ENCODE measurements at regions not wholly inside any gene's neighbourhood (a gene's known extent, or its start where the extent isn't known, plus 50 kb on each side); places are given as distances from the start of the nearest gene placed in this dataset.
A peak's percentile ranks its signal among the peaks of the same experiment; 100 is the strongest.
"Not testable (repeated sequence)": the region's sequence is repeated elsewhere in the genome, so short reads cannot be mapped to it uniquely, and the experiment has no call there.

DNA sequence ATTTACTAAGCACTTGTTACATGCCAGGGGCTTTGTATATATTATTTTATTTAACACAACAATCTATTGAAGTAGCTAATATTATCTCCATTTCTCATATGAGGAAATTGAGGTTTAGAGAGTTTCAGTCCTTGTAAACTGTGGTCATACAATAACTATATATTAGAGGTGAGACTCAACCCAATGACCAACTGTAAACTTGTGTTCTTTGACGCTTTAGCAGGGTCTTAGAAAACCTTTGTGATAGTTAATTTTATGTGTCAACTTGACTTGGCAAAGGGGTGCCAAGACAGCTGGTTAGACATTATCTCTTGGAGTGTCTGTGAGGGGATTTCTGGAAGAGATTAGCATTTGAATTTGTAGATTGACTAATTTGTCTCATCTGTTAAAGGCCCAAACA is 252.4 kb upstream of the B3GALT2 start:
- no peak for DNase-seq

DNA sequence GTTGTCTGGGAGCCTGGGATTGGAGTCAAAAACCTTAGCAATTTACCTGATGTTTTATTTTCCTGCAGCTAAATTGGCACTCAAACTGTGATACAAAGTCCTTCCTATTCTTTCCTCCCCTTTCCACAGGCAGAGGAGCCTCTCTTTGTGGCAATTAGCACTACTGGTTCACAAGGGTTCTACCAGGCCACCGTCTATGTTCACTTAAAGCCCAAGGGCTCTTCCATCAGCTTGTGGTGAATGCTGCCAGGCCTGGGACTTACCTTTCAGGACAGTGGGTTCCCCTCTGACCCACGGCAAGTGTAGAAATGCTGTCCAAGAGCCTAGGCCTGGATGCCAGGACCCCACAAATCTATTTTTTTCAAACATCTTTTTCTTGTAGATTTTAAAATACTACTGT is 251.9 kb upstream of the B3GALT2 start:
- DNase-seq = no peak

DNA sequence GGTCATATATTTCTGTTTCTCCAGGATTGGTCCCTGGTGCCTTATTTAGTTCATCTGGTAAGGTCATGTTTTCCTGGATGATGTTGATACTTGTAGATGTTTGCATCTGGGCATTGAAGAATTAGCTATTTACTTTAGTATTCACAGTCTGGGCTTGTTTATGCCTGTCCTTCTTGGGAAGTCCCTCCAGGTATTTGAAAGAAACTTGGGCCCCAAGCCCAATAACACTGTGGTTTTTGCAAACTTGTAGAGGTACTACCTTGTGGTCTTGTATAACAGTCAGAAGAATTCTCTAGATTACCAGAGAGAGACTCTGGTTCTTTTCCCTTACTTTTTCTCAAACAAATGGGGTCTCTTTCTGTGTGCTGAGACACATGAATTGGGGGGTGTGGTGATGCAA is 251.4 kb upstream of the B3GALT2 start:
- DNase-seq = no peak

DNA sequence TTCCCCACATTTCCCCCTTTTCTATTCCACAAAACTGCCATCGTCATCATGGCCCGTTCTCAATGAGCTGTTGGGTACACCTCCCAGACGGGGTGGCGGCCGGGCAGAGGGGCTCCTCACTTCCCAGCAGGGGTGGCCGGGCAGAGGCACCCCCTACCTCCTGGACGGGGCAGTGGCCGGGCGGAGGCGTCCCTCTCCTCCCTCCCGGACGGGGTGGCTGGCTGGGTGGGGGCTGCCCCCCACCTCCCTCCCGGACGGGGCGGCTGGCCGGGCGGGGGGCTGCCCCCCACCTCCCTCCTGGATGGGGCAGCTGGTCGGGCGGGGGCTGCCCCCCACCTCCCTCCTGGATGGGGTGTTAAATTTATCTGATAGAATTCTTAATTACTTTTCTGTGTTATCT is 250.9 kb upstream of the B3GALT2 start:
- DNase-seq = not testable (repeated sequence)

DNA sequence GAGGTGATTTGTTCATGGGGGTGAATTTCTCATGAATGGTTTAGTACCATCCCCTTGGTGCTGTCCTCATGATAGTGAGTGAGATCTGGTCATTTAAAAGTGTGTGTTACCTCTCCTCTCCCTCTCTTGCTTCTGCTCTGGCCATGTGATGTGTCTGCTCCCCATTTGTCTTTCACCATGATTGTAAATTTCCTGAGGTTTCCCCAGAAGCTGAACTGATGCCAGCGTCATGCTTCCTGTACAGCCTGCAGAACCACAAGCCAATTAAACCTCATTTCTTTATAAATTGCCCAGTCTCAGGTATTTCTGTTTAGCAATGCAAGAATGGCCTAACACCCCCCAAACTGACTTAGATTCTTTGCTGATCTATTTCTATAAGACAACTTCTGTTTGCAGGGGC is 249.4 kb upstream of the B3GALT2 start:
- no peak for DNase-seq

DNA sequence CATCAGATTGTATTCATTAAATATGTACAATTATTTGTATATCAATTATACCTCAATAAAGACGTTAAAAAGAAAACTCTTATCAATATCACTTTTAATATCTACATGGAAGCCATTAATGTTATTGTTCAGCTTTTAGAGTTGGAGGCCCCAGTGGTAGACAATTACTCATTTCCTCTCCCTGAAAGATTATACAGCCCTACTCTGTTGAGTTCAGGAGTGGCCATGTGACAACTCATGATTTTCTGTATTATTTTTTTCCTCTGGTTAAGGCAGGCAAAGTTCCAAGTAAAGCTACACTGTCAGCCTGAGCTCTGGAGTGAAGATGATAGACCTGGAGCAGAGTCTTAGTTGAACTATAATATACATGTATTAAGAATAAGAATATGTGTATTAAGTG is 247.9 kb upstream of the B3GALT2 start:
- no peak for DNase-seq

DNA sequence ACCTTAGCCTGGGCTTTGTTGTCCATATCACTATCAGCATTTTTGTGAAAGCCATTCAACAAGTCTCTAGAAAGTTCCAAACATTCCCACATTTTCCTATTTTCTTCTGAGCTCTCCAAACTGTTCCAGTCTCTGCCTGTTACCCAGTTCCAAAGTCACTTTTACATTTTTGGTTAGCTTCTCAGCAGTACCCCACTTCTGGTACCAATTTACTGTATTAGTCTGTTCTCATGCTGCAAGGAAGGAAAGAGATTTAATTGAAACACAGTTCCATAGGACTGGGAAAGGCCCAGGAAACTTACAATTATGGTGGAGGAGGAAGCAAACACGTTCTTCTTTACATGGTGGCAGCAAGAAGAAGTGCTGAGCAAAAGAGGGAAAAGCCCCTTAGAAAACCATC is 247.2 kb upstream of the B3GALT2 start:
- no peak for DNase-seq

DNA sequence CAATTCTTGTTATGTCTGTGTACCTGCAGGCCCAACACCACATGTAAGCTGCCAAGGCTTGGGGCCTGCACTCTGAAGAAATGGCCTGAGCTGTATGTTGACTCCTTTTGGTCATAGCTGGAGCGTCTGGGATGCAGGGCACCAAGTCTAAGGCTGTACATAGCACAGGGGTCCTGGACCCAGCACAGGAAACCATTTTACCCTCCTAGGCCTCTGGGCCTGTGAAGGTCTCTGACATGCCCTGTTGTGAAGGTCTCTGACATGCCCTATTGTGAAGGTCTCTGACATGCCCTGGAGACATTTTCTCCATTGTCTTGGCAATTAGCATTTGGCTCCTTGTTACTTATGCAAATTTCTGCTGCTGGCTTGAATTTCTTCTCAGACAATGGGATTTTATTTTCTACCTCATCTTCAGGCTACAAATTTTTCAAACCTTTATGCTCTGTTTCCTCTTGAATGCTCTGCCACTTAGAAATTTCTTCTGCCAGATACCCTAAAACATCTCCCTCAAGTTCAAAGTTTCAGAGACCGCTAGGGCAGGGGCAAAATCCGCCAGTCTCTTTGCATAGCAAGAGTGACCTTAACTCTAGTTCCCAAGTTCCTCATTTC is 246.7 kb upstream of the B3GALT2 start:
- DNase-seq = no peak

DNA sequence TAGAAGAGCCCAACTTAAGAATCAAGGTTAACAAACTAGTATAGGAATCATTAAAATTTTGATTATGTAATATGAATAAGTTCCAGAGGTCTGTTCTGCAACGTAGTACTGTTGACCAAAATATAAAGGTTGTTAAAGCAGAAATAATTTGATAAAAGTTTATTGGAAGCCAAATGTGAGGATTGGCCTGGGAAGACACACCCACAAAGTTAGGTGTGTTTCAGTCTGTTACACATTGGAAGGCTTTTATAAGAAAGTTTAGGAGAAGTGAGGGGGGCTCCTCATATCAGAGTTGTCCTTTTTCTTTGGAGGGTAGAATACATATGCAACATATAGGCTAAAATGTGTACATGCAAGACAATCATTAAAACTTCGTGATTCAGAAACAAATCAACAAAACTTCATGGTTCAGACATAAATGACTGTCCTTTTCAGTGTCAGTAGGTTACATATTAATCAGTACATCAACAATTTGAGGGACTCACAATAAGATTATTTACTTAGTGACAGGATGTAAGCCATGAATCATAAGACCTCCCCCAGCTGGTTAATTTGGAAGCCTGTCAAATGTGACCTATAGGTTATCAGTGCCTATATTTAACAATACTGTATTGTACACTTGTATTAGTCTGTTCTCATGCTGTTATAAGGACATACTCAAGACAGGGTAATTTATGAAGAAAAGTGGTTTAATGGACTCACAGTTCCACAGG is 245.0 kb upstream of the B3GALT2 start:
- no peak for DNase-seq

DNA sequence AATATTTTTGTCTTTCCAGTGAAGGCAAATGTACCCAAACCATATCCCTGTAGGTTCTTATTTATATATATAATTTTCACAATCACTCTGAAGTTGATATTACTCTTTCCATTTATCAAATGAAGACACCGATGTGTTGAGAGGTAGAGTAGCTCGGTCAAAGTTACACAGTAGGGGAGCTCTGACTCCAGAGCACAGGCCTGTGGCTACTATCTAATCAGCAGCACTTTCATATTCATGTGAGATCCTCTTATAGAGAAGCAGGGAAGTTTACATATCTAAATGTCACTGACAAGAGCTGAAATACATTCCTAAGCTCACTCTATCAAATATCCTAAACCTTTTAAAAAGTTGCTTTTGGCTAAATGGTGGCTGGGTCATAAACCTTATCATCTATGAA is 241.1 kb upstream of the B3GALT2 start:
- no peak for DNase-seq

DNA sequence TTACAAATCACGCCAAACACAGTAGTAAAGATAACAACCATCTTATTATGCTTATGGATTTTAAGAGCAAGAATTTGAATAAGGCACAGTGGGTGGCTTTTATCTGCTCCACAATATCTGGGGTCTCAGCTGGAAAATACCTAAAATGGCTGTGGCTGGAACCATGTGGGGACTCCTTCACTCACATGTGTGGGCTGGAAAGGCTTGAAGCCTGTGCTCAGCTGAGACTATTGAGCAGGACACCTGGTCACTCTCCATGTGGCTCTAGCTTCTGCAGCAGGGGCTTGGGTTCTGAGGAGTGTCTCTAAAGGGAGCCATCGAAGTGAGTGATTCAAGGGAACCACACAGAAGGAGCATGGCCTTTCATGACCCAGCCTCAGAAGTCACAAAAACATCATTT is 239.6 kb upstream of the B3GALT2 start:
- DNase-seq = no peak

DNA sequence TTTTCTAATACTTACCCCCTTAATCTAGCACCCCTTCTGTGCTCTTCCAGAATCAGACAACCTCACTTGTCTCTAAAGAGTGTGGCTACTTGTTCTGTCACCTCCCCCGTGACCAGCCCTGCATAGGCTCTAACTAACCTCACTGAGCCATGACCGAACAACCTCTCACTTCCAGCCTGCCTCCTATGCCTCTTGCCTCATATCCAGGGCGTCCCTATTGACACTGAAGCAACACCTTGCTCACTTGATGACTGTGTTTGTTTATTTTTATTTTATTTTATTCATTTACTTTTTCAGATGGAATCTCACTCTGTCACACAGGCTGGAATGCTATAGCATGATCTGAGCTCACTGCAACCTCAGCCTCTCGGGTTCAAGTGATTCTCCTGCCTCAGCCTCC is 235.1 kb upstream of the B3GALT2 start:
- DNase-seq = no peak

DNA sequence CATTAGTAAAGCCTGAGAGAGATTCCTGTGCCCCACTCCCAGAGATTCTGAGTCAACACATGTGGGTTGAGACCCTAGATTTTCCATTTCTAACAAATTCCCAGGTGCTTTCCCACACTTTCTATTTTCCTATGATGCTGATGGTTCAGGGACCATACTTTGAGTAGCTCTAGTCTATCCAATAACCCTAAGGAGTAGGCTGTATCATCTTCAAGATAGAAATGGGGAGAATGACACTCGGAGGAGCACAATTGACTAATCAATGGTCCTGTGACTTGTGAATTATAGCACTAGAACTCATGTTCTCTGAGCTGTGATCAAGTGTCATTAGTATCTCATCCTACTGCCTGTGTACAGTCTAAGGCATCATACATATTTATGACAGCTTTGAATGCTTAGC is 232.9 kb upstream of the B3GALT2 start:
- no peak for DNase-seq

DNA sequence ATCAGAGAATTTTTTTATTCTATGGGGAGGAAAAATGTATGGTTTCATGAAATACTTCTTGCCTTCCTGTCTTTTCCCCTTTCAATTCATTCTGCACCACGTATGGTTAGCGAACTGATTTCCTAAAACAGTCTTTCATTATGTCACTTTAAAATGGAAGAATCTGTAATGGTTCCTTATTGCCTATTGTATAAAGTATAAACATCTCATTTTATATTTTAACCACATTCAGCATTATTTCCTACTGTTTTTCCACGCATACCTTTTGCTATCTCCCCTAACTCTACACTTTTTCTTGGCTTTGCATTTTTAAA is 232.3 kb upstream of the B3GALT2 start:
- DNase-seq = no peak

DNA sequence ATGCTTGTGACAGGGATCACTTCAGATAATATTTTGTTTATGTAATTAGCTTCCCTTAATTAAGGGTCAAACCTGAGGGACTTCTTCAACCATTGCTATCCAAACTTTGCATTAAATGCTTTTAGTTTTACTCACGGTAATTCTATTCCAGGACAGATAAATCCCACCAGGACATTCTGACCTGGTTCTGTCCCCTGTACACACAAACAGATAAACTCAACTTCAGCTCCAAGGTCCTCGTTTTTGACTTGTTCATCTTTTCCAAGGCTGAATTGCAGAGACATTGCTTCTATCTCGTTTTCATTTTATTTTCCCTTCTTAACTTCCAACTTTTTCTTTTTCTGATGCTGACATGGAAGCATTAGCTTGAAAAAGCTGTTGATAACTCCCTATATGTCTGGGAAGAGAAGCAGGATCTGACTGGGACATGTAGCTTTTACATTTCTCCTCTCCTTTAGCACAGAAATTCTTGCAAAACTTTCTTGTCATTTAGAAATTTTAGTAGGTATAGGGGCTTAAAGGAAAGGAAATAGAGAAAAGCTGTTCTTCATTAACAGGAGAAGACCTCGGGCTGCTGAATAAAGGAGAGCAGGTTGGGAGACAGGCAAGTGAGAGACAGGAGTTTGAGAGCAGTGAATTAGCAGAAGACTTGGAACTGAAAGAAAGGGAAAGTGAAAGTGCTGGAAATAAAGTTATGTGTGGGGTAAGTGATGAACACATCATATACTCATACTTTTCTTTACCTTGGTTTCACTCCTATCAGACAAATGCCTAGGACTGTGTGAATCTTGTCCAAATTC is 231.7 kb upstream of the B3GALT2 start:
- no peak for DNase-seq

DNA sequence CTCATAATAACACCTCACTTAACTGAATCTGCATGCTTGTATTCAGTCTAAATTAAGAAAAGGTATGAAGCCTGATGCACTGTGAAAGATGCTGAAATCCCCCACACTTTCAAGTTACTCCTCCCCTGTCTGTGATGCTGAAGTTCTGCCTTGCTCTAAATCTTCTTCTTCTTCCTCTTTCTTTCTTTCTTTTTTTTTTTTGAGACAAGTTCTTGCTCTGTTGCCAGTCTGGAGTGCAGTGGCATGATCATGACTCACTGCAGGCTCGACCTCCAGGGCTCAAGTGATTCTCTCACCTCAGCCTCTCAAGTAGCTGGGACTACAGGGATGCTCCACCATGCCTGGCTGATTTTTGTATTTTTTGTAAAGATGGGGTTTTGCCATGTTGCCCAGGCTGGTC is 231.0 kb upstream of the B3GALT2 start:
- DNase-seq = no peak

DNA sequence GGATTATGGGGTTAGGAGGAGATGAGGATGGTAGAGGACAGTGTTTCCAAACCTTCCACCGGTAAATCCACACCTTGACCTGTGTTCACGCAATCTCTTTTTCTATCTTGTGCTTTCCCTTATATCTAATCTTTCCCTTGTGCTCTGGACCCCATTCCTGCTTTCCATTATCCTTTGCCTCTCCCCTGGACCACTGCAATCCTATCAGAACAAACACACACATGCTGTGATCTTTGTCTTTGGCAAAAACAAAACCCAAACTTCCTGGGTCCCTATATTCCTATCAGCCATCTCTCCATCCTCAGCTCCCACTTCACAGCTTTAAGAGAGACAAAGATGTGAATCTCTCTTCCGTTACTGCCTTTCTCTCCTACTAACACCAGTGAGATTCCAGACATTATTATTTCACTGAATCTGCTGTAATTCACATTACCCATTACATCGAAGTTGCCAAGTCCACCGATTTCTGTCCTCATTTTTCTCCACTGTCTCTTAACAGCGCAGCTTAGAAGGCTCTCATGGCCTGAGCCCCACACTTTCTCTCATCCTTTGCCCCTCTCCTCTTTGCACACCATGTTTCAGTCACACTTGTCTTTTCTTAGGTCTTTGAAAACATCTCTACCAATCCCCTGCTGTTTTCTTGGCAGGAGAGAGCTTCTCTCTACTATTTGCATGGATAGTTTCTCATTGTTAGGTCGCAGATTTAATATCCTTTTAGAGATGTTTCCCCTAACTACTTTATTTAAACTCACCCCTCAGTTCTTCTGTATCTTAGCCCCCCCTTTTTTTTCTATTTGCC is 230.0 kb upstream of the B3GALT2 start:
- DNase-seq = no peak

DNA sequence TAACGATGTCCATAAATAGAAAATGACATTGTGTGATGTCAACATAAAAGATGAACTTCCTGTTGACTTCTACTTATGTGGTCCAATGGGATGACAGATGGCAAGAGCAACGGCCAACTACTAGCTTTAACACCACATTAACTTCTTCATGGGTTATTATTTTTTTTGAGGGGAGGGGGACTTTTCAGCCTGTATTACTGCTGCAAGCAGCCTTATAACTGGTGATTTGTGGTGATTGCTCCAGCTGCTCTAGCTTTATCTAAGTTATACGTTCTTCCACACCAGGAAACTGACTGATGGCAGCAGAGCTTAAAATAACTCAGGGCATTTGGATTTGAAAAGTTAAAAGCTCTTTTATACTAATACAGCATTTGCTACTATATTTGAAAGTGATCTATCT is 228.8 kb upstream of the B3GALT2 start:
- DNase-seq = peak; percentile 68

DNA sequence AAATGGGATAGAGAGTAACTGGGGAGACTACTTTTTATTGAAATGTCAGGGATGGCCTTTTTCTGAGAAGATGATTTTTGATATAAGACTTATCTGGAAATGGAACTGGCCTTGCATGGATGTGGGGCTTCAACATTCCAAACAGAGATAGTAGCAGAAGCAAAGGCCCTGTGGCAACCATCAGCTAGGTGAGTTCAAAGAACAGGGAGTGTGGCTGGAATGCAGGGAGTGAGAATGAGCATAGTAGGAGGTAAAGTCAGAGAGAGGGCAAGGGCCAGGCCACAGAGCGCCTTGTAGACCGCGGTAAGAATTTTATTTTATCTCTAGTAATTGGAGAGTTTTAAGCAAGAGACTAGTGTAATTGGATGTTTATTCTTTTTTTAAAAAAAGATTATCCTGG is 227.0 kb upstream of the B3GALT2 start:
- no peak for DNase-seq

DNA sequence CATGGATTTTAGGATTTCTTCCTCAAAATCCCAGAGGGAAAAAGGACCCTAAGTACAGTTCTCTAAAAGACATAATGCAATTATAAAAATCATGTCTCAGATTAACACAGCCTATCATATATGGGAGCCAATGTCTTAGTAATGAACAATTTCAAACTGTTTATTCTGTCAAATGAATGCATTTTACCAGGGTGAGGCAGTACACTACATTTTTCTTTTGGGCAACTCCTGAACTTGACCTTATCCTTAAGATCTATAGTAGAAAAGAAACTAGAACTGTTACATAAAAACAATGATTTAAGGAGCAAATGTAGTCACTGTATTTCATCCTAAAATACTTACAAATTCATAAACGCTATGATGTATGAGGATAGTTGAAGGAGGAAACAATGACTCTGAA is 226.3 kb upstream of the B3GALT2 start:
- no peak for DNase-seq

DNA sequence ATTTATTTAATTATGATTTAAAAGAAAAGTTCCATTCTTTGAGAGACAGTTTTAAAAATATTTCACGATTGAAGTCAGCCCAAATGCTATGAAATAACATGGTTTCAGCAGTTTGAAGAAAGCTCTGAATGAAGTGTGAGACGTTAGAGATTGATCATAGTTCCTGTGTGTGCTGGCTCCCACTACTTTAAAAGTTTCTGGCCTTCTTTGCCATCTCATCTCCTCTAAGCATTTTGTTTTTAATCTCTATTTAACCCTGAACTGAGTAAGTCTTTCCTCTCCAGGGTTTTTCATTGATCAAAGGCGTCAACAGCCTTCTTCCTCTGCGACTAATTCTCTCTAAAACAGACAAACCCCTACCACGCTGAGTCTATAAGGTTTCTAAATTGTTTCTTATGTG is 225.3 kb upstream of the B3GALT2 start:
- no peak for DNase-seq

DNA sequence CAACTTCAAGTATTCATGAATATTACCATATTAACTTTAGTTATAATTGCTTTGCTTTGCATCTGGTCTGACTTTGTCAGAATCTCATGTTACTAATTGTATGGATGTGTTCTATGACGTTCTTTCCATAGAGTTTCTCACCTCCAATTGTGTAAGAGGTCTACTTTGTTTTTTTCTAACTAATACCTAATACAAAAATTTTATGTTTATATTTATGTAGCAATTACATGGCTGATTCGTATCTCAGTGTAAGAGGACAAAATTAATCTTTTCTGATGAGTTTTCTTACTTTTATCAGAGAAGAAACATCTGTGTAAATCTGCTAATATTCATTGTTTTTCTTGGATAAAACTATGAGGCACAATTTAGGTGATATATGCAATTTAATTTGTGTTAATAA is 224.8 kb upstream of the B3GALT2 start:
- no peak for DNase-seq

DNA sequence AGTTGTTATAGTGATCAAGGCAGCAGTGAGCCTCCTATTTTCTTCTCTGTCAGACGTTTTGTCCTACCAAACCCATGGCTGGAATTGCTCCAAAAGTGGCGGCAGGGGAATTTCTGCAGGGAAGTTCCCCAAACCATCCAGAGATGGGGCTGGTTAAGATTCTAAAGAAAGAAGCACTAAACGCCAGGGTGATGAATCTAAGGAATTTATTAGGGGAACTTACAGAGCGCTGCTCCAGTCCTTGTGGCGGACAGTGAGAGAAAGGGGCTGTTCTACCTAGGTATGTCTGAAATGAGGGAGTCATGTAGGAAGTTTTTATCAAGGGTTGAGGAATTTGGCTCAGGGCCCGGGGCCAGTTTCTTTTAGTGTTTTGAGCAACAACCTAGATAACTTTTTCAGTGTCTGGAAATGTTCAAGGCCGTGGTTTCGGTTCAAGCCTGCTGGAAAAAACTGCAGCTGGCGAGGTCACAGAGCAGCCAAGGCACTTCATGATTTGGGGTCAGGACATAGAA is 222.4 kb upstream of the B3GALT2 start:
- DNase-seq = no peak

Data from NCI-H446 treated with DMSO at 0.1 percent for 48 hours (cell line).